Thyroid gland (tissue), 4 donors: ENCODE measurements at regions not wholly inside any gene's neighbourhood (a gene's known extent, or its start where the extent isn't known, plus 50 kb on each side); places are given as distances from the start of the nearest gene placed in this dataset.

Experiments used
- DNase-seq, 2 donors: peaks; one replicate each; pipeline ENCODE4 v3.0.0-alpha.2; 2019
- H3K27ac ChIP-seq, 3 donors: fragments of 200-600 bp; sonication (generic); 1 replicate in 2 of 3; 2 replicates in 1 of 3; pipeline ENCODE4 v1.5.1; 2016 to 2019; ENCODE audit warnings: mild to moderate bottlenecking in 1 of 3, moderate library complexity in 1 of 3
- H3K27me3 ChIP-seq: fragments of 200-600 bp; sonication (generic); one replicate; pipeline ENCODE4 v1.5.1; 2019
- H3K36me3 ChIP-seq, 2 donors: fragments of 200-600 bp; sonication (generic); one replicate each; pipeline ENCODE4 v1.5.1; 2016 to 2019
- H3K4me1 ChIP-seq, 2 donors: fragments of 200-600 bp; sonication (generic); one replicate each; pipeline ENCODE4 v1.5.1; 2017 to 2019
- H3K4me3 ChIP-seq, 3 donors: fragments of 200-600 bp; sonication (generic); replicated peaks in 1 of 3; 1 replicate in 2 of 3; 2 replicates in 1 of 3; pipeline ENCODE4 v1.5.1; 2016; ENCODE audit warnings: mild to moderate bottlenecking in 1 of 3
- H3K9me3 ChIP-seq: fragments of 200-600 bp; sonication (generic); one replicate; pipeline ENCODE4 v1.5.1; 2017
- POLR2A ChIP-seq, 2 donors: fragments of 450-650 bp; IDR thresholded peaks; one replicate each; pipeline ENCODE4 v1.6.1; 2017; ENCODE audit warnings: antibody characterized with exemption in 2 of 2, mild to moderate bottlenecking in 2 of 2, moderate library complexity in 1 of 2
- WGBS, 2 donors: methylation state at CpG; one replicate each; pipeline ENCODE4 v1.1.5; 2017; 5-methylcytosine and 5-hydroxymethylcytosine counted together
- intact Hi-C: fragments of 100-400 bp; cut with DNase I; formaldehyde crosslinking; loops from one replicate; pipeline ENCODE4 v1.15.1; 2023
- TF ChIP-seq, protein P1 (sequence below), 6 experiments: fragments of 200-600 bp in 3 of 6; fragments of 450-650 bp in 3 of 6; sonication (generic) in 3 of 6; IDR thresholded peaks; one replicate each; pipeline ENCODE4 v1.5.1; 2016 to 2019; ENCODE audit warnings: antibody characterized with exemption in 6 of 6, mild to moderate bottlenecking in 2 of 6, inconsistent platforms in 1 of 6, moderate library complexity in 1 of 6

DNA sequence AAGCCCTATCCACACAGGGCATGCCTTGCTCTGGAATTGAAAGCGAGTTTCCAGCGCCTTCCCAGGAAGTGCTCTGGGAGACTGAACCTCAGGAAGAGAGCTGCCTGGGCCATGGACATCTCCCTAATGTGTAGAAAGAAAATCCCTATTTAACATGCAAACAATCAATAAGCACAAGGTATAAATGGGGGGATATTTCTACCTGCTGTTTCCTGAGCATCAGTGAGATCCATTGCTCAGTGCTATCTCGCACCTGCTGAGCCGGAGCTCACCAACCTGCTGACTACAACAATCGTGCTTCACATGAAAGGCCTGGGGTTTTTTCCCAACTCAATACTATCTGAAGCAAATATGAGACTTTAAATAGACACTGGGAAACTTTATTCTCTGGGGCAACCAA is 584.0 kb downstream of the GLRX3 start:
- H3K9me3 ChIP-seq = no peaks in the 10 kb centered on the region
- H3K36me3 ChIP-seq = no peaks in the 10 kb centered on the region
- 84 to 89% methylated on average over 5 of the region's 5 CpGs for WGBS, 2 donors
- H3K27ac ChIP-seq = no peak overlapping the region
- TF ChIP-seq POLR2A (IDR thresholded peaks at IDR 0.05) = no peak
- TF ChIP-seq, protein P1, sequence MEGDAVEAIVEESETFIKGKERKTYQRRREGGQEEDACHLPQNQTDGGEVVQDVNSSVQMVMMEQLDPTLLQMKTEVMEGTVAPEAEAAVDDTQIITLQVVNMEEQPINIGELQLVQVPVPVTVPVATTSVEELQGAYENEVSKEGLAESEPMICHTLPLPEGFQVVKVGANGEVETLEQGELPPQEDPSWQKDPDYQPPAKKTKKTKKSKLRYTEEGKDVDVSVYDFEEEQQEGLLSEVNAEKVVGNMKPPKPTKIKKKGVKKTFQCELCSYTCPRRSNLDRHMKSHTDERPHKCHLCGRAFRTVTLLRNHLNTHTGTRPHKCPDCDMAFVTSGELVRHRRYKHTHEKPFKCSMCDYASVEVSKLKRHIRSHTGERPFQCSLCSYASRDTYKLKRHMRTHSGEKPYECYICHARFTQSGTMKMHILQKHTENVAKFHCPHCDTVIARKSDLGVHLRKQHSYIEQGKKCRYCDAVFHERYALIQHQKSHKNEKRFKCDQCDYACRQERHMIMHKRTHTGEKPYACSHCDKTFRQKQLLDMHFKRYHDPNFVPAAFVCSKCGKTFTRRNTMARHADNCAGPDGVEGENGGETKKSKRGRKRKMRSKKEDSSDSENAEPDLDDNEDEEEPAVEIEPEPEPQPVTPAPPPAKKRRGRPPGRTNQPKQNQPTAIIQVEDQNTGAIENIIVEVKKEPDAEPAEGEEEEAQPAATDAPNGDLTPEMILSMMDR (IDR thresholded peaks at IDR 0.05) = no peak
- no peaks in the 10 kb centered on the region for H3K4me1 ChIP-seq
- intact Hi-C loops = no loop called here
- DNase-seq = no peak
- H3K27me3 ChIP-seq = no peaks in the 10 kb centered on the region
- H3K4me3 ChIP-seq = no peak overlapping the region

DNA sequence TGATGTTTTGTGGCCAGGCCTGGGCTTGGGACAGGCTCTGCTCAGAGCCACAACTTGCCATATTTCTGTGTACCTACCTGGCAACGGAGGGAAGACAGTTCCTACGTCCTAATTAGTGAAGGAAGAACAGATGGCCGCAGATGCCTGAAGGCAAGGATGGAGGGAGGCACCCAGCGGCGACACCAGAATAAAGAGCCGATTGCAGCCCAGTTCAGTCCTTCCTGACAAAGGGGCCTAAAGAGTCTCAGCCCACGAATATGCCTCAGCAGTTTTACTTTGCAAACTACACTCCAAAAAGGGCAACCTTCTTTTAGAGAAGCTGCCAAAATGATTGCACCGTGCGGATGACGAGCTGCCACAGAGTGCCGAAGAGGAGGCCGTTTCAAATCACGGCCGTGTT is 585.8 kb downstream of the GLRX3 start:
- Histone ChIP-seq H3K27ac (no peak overlapping the region), H3K36me3 (no peaks in the 10 kb centered on the region), H3K4me3 (no peak overlapping the region), H3K9me3 (no peaks in the 10 kb centered on the region), H3K27me3 (no peaks in the 10 kb centered on the region), H3K4me1 (no peaks in the 10 kb centered on the region)
- WGBS, 2 donors = 75 to 79% methylated on average over 14 of the region's 14 CpGs
- TF ChIP-seq, protein P1 (IDR thresholded peaks at IDR 0.05) = no peak
- no peak for TF ChIP-seq POLR2A (IDR thresholded peaks at IDR 0.05)
- intact Hi-C loops = no loop called here
- DNase-seq = no peak

DNA sequence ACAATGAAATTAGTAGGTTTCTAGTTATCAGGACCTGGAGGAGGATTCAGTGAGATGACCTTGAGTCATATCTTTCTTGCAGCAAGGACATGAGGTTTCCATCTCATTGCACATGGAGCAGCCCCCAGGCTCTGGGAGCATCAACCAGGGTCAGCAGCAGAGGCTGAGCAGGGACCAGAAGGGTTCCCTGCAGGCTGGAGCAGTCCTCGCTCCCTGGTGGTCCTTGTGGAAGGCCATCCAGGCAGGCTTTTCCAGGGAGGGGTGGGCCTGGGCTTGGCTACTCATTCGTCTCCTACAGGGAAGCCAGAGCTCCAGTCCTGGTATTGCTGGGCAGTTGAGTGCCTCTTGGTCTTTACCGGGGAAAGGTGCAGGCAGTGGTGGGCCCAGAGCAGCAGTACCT is 587.5 kb downstream of the GLRX3 start:
- 86% methylated on average over 1 of the region's 3 CpGs; no CpG with 5 or more reads in 1 of the 2 donors for WGBS, 2 donors
- Histone ChIP-seq H3K4me3 (no peak overlapping the region), H3K36me3 (no peaks in the 10 kb centered on the region), H3K4me1 (no peaks in the 10 kb centered on the region), H3K9me3 (no peaks in the 10 kb centered on the region), H3K27ac (no peak overlapping the region), H3K27me3 (no peaks in the 10 kb centered on the region)
- no peak for DNase-seq
- intact Hi-C loops = no loop called here
- no peak for TF ChIP-seq POLR2A (IDR thresholded peaks at IDR 0.05)
- TF ChIP-seq, protein P1 (IDR thresholded peaks at IDR 0.05) = no peak

DNA sequence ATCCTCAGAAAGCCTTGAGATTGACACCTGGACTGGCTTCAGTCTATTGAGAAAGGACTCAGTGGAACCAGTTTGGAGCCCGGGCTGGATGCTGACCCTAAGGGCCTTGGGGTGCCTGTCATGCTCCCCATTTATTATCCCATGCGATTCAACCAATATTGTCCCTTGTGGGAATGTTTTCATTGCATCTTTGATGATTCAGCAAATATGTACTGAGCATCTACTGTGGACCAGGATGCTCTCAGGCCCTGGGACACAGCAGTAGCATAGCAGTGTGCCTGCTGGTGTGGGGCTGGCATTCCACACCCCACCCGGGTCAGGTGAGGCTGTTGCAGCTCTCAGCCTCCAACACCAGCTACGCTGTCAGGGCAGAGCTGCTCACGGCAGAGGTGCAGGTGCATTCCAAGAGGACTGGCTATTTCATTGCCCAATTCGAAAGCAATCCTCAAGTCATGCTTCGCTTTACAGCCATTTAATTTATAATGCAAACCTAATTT is 586.0 kb downstream of the TCERG1L start:
- Histone ChIP-seq H3K27ac (no peak overlapping the region), H3K4me3 (no peak overlapping the region), H3K9me3 (no peaks in the 10 kb centered on the region), H3K4me1 (no peaks in the 10 kb centered on the region), H3K27me3 (no peaks in the 10 kb centered on the region), H3K36me3 (no peaks in the 10 kb centered on the region)
- intact Hi-C loops = no loop called here
- TF ChIP-seq POLR2A (IDR thresholded peaks at IDR 0.05) = no peak
- TF ChIP-seq, protein P1 (IDR thresholded peaks at IDR 0.05) = no peak
- 94 to 96% methylated on average over 6 of the region's 7 CpGs for WGBS, 2 donors
- DNase-seq = no peak

DNA sequence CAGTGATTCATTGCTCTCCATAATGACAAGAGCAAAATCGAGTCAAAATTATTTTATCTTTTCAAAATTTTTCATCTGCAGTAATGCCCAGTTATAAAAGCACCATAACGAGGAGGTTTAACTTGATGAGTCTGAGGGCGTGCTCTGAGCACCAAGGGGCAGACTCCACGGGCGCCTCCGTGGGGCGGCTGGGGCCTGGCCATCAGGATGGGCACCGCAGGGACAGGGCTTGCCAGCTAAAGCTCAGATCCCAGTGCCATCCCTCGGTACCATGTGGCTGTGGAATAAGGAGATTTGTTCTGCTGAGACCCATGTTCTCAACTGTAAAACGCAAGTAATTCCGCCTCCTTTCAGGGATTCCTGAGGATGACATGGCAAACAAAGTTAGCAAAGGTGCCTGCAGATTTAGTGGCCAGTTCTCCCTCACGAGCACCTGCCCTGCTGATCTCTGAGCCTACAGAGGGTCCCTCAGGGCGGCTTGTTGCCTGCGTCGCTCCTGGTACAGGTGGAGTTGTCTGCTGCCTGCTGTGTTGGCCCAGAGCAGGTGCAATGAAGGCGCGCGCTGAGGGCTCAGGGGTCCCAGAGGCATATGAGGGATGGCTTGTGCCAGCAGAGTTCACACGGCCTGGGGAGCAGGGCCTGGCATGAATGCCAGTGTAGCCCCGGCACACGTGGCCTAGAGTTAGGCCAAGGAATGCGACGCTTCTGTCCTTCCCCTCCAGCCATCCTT is 584.4 kb downstream of the TCERG1L start:
- no peak for DNase-seq
- TF ChIP-seq, protein P1 (IDR thresholded peaks at IDR 0.05) = no peak
- TF ChIP-seq POLR2A (IDR thresholded peaks at IDR 0.05) = no peak
- Histone ChIP-seq H3K27me3 (no peaks in the 10 kb centered on the region), H3K9me3 (no peaks in the 10 kb centered on the region), H3K27ac (no peak overlapping the region), H3K4me3 (no peak overlapping the region), H3K36me3 (no peaks in the 10 kb centered on the region), H3K4me1 (no peaks in the 10 kb centered on the region)
- intact Hi-C loops = no loop called here
- WGBS, 2 donors = 84 to 85% methylated on average over 19 to 22 of the region's 23 CpGs
